ENCODE measurements at regions not wholly inside any gene's neighbourhood (a gene's known extent, or its start where the extent isn't known, plus 50 kb on each side); places are given as distances from the start of the nearest gene placed in this dataset.

DNA sequence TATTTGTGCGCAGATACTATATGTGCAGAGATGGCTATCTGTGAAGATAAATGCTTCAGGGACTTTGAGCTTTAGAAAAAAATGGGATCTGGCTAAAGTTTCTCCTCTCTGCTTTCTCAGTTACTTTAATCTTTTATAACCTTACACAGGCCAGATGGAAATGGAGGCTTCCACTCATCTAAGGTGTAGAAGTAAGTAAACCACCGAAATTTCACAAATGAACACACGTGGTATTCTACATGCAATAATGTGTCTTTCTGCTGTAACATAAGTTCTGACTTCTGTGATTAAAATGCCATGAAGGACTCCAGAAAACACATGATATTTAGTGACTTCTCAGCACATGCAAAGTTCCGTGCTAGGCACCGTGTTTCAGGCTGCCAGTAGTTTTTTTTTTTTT, 99.1 kb upstream of the FOXN3 start:
- Histone ChIP-seq H4K20me1 (replicated peaks; ENCODE audit: control insufficient read depth, insufficient read depth, low read length) (no peaks in the 10 kb centered on the region), H3K79me2 (ENCODE audit: control insufficient read depth, insufficient read depth, low read length) (no peaks in the 10 kb centered on the region), H3K4me1 (replicated peaks in 1 of 2; ENCODE audit: control insufficient read depth in 2 of 2, insufficient read depth in 2 of 2, low read length in 2 of 2) (no peaks in the 10 kb centered on the region), H3K9ac (ENCODE audit: insufficient read depth in 1 of 2, low read depth in 2 of 2, low read length in 2 of 2) (no peak overlapping the region), H3K4me3 (no peak overlapping the region), H3K27ac (ENCODE audit: extremely low read depth, low read depth, low read length) (no peak overlapping the region), H2AFZ (ENCODE audit: low read depth, low read length) (no peak overlapping the region), H3K9me3 (replicated peaks; ENCODE audit: control insufficient read depth, insufficient read depth, low read depth, low read length) (no peaks in the 10 kb centered on the region), H3K4me2 (ENCODE audit: insufficient read depth, low read length) (no peak overlapping the region), H3K36me3 (ENCODE audit: control insufficient read depth, insufficient read depth, low read length) (no peaks in the 10 kb centered on the region), H3K9me1 (ENCODE audit: control insufficient read depth, insufficient read depth, low read length) (no peaks in the 10 kb centered on the region), H3K27me3 (ENCODE audit: control insufficient read depth in 2 of 2, insufficient read depth in 2 of 2, low read length in 2 of 2) (peaks cover 0 to 13% of the 10 kb centered on the region in 2 experiments; a peak in 1 of 5 replicates)
- DNase-seq (ENCODE audit: extremely low read depth in 1 of 4, low spot score in 3 of 4), result no peak
- TF ChIP-seq ERF (CRISPR knock-in tag; IDR thresholded peaks at IDR 0.05) (no peak), MCM5 (IDR thresholded peaks at IDR 0.05; ENCODE audit: low read depth) (no peak), GTF2F1 (IDR thresholded peaks at IDR 0.05; ENCODE audit: low read depth, low read length) (no peak), STAT5A (IDR thresholded peaks at IDR 0.05; ENCODE audit: borderline replicate concordance, low read length) (no peak), HNRNPK (IDR thresholded peaks at IDR 0.05; ENCODE audit: low read depth, low read length, poor library complexity, severe bottlenecking) (no peak), ZNF76 (CRISPR knock-in tag; IDR thresholded peaks at IDR 0.05; ENCODE audit: borderline replicate concordance) (no peak), SREBF1 (IDR thresholded peaks at IDR 0.05; ENCODE audit: borderline replicate concordance, low read depth, low read length) (no peak), ZSCAN29 (IDR thresholded peaks at IDR 0.05) (no peak), GTF2A2 (tag; IDR thresholded peaks at IDR 0.05) (no peak), SRF (CRISPR knock-in tag; IDR thresholded peaks at IDR 0.05) (no peak), CREM (IDR thresholded peaks at IDR 0.05; ENCODE audit: low read depth) (no peak)
- TF ChIP-seq, protein P1, sequence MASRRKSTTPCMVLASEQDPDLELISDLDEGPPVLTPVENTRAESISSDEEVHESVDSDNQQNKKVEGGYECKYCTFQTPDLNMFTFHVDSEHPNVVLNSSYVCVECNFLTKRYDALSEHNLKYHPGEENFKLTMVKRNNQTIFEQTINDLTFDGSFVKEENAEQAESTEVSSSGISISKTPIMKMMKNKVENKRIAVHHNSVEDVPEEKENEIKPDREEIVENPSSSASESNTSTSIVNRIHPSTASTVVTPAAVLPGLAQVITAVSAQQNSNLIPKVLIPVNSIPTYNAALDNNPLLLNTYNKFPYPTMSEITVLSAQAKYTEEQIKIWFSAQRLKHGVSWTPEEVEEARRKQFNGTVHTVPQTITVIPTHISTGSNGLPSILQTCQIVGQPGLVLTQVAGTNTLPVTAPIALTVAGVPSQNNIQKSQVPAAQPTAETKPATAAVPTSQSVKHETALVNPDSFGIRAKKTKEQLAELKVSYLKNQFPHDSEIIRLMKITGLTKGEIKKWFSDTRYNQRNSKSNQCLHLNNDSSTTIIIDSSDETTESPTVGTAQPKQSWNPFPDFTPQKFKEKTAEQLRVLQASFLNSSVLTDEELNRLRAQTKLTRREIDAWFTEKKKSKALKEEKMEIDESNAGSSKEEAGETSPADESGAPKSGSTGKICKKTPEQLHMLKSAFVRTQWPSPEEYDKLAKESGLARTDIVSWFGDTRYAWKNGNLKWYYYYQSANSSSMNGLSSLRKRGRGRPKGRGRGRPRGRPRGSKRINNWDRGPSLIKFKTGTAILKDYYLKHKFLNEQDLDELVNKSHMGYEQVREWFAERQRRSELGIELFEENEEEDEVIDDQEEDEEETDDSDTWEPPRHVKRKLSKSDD (conservative IDR thresholded peaks at IDR 0.05; ENCODE audit: low read length), result no peak
- FAIRE-seq, result no peak
- in situ Hi-C loops (cut with MboI), result no loop called here
- BruUV-seq (replicated peaks), result no TSS peak
- ChIA-PET POLR2A (no interaction called here), CTCF (ENCODE audit: low intra/inter-chr PET ratio) (no interaction called here)
- ATAC-seq, result no peak
- intact Hi-C loops (cut with micrococcal nuclease), result no loop called here
- WGBS (ENCODE audit: insufficient coverage, low coverage, missing lambda C conversion rate), result 0% methylated on average over 5 of the region's 5 CpGs
